ENCODE measurements at regions not wholly inside any gene's neighbourhood (a gene's known extent, or its start where the extent isn't known, plus 50 kb on each side); places are given as distances from the start of the nearest gene placed in this dataset.

DNA sequence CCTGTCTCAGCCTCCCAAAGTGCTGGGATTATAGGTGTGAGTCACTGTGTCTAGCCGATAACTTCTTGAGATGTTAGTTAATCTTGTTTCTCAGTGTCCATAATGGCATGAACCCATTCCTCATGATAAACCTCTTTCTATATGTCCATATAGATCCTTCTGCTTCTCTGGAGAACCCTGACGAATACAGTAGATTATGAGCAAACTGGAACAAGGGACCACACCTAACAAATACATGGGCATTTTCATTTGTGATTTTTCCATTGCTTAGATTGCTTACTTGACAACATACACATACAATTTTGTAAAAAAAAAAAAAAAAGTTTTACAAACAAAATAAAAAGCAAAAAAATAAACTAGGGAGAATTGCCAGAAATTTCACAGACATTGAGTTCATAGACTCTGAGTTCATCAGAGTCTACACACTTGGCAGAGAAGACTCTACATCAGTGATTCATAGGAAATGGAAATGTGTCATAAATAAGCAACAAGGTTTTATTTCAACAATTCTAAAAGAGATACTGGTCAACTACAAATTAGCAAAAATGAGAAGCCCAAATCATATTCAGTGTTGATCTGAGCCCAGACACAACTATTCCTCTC, 96.7 kb downstream of the GALR1 start:
- TF ChIP-seq, protein P1, sequence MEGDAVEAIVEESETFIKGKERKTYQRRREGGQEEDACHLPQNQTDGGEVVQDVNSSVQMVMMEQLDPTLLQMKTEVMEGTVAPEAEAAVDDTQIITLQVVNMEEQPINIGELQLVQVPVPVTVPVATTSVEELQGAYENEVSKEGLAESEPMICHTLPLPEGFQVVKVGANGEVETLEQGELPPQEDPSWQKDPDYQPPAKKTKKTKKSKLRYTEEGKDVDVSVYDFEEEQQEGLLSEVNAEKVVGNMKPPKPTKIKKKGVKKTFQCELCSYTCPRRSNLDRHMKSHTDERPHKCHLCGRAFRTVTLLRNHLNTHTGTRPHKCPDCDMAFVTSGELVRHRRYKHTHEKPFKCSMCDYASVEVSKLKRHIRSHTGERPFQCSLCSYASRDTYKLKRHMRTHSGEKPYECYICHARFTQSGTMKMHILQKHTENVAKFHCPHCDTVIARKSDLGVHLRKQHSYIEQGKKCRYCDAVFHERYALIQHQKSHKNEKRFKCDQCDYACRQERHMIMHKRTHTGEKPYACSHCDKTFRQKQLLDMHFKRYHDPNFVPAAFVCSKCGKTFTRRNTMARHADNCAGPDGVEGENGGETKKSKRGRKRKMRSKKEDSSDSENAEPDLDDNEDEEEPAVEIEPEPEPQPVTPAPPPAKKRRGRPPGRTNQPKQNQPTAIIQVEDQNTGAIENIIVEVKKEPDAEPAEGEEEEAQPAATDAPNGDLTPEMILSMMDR (IDR thresholded peaks at IDR 0.05), result no peak
- no peak for TF ChIP-seq POLR2A (IDR thresholded peaks at IDR 0.05)
- TF ChIP-seq EP300 (IDR thresholded peaks at IDR 0.05; ENCODE audit: low read depth), result no peak
- no peak for TF ChIP-seq POLR2AphosphoS5 (IDR thresholded peaks at IDR 0.05)
